ENCODE measurements at regions not wholly inside any gene's neighbourhood (a gene's known extent, or its start where the extent isn't known, plus 50 kb on each side); places are given as distances from the start of the nearest gene placed in this dataset.
"Not testable (repeated sequence)": the region's sequence is repeated elsewhere in the genome, so short reads cannot be mapped to it uniquely, and the experiment has no call there.

DNA sequence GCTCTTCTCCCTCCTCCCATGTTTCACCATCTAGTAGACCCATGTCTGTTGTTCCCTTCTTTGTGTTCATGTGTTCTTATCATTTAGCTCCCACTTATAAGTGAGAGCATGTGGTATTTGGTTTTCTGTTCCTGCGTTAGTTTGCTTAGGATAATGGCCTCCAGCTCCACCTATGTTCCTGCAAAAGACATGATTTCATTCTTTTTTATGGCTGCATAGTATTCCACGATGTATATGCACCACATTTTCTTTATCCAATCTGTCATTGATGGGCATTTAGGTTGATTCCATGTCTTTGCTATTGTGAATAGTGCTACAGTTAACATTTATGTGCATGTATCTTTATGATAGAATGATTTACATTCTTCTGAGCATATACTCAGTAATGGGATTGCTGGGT, 115.6 kb upstream of the ATXN1 start:
- not testable (repeated sequence) for TF ChIP-seq POLR2A, POLR2AphosphoS5 (IDR thresholded peaks at IDR 0.05)
- TF ChIP-seq, protein P1, sequence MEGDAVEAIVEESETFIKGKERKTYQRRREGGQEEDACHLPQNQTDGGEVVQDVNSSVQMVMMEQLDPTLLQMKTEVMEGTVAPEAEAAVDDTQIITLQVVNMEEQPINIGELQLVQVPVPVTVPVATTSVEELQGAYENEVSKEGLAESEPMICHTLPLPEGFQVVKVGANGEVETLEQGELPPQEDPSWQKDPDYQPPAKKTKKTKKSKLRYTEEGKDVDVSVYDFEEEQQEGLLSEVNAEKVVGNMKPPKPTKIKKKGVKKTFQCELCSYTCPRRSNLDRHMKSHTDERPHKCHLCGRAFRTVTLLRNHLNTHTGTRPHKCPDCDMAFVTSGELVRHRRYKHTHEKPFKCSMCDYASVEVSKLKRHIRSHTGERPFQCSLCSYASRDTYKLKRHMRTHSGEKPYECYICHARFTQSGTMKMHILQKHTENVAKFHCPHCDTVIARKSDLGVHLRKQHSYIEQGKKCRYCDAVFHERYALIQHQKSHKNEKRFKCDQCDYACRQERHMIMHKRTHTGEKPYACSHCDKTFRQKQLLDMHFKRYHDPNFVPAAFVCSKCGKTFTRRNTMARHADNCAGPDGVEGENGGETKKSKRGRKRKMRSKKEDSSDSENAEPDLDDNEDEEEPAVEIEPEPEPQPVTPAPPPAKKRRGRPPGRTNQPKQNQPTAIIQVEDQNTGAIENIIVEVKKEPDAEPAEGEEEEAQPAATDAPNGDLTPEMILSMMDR (IDR thresholded peaks at IDR 0.05 in 8 of 11, conservative IDR thresholded peaks at IDR 0.05 in 3 of 11): not testable (repeated sequence)
